GM19438 (cell line): ENCODE measurements at regions not wholly inside any gene's neighbourhood (a gene's known extent, or its start where the extent isn't known, plus 50 kb on each side); places are given as distances from the start of the nearest gene placed in this dataset.
"Not testable (repeated sequence)": the region's sequence is repeated elsewhere in the genome, so short reads cannot be mapped to it uniquely, and the experiment has no call there.

Experiments used
- ATAC-seq: cut with Tn5 transposase; IDR thresholded peaks from one replicate; pipeline ENCODE4 v1.9.1; 2021; ENCODE audit warnings: low read depth; ENCODE audit not compliant: unreplicated experiment

DNA sequence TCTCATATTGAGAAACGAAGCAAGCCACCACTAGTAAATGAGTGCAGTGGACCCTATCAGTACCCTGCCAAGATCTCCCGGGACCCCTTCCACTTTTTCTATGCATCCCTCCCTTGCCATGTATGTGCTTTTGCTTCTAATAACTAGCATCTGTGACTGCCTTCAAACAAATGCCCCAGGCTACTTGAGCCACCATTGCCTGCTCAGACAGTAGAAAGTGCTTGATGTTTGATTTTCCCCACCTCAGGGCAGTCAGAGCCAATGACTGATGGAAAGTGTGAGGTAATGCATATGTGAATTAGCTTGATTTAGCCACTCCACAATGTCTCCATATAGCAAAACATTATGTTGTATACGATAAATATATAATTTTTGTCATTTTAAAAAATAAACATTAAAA lies 797.3 kb upstream of the ACO1 start:
- no peak for ATAC-seq

DNA sequence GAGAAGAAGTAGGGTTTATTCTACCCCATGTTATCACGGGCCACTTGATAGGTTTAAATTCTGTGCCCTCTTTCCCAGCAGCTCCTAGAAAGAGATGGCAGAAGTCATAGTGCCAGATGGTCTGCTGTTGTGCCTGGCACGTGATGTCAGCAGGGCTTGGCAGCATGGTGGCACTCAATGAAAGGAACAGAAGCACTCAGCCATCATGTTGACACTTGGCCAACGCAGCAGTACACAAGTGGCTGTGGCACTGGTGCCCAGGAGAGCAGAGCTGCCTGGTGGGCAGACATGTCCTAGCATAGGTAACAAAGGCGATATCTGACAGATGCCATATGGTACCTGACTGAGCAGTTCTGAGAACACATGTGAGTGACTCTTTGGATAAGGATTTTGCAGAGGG lies 796.4 kb upstream of the ACO1 start:
- ATAC-seq, result no peak

DNA sequence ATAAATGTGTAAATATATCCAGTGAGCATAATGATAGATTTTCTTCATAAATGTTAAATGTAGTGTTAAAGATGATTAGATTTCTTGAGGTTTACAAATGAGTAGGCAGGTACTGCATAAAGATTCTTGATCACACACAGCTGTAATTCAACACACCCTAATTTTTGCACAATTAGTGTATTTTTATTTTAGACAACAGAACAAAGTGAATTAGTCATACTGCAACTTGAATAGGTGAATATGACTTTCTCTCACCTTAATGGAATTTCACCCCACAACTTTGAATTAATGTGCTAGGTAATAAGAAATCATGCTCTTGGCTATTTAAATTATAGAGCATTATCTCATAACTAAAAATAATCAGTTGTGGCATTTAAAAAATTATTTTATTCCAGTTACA lies 795.7 kb upstream of the ACO1 start:
- no peak for ATAC-seq

DNA sequence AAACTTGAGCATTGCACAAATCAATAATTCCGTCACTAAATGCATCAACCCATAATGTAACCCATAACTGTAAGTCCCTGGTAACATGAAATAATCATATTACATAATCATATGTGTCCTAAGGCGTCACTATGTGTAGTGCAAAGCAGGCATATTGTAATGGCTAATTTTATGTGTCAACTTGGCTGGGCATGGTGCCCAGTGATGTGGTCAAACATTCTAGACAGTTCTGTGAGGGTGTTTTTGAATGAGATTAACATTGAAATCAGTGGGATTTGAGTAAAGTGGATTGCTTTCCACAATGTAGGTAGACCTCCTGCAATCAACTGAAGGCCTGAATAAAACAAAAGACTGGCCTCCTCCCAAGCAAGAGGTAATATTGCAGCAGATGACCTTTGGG lies 794.4 kb upstream of the ACO1 start:
- no peak for ATAC-seq

DNA sequence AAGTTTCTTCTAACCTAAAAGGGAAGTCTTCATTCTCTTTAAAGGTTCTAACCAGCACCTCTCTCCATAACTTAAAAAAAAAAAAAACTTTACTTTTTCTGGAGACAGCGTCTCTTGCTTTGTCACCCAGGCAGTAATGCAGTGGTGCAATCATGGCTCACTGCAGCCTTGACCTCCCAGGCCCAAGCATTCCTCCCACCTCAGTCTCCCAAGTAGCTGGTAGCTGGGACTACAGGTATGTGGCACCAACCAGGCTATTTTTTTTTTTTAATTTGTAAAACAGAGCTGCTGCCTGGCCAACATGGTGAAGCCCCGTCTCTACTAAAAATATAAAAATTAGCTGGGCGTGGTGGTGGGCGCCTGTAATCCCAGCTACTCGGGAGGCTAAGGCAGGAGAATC lies 787.4 kb upstream of the ACO1 start:
- ATAC-seq, result not testable (repeated sequence)

DNA sequence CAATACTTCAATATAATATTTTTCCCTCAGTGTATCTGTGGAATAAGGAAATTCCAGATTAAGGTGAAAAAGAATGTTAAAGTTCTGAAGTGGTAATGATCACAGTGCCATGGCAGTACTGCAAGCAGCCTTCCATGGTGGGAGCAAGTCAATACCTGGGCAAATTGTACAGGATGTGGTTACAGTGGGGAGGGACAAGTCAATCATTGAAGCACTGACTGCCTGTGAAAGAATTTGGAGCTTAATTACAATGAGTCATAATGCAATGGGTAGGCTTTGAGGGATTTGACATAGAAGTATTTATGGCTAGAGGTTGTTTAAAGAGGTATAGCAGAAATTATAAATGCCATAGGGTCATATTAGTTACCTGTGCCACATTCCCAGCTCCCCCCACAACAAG lies 786.5 kb upstream of the ACO1 start:
- peak; percentile 64 for ATAC-seq

DNA sequence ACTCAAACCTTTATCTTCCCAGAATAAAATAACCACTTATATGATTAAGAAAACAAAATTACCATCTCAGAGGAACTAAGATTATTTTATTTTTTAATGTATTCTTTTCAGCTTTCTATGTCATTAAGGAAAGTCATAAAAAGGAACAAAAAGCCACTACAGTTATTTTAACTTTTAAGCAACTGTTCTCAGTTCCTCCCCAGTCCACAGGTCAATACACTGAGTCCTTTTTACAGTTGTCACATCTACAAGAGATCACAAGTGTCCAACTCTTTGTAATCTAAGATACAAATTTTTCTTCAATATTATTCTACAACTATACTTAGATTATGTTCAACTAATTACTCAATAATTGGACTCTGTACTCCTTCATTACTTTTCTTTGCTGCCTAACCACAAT lies 782.8 kb upstream of the ACO1 start:
- no peak for ATAC-seq

DNA sequence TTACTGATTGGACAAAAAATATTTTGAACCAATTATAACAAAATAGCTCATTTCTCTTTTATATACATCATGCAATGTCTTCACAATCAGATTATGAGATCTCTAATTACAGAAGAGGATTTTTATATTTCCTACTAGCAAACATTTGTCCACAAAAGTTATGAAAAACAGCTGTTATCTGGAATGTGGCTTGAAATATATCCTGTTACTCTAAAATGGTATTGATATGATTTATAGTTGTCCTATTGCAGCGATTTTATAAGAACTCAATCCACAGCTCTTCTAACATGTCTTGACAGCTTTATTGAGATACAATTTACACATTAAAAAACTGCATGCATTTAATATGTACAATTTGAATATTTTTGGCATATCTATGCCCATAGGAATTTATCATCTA lies 779.9 kb upstream of the ACO1 start:
- ATAC-seq, result no peak

DNA sequence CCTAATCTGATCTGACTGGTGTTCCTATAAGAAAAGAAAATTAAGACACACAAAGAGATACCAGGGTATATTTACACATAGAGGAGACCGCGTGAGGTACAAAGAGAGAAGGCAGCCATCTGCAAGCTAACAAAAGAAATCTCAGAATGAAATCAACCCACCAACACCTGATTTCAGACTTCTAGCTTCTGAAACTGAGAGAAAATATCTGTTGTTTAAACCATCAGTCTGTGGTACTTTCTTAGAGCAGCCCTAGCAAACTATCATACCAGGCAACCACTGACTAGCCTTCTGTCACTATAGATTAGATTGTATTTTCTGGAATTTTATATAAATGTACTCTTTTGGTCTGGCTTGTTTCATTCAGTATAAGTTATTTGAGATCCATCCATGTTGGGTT lies 779.3 kb upstream of the ACO1 start:
- ATAC-seq, result no peak

DNA sequence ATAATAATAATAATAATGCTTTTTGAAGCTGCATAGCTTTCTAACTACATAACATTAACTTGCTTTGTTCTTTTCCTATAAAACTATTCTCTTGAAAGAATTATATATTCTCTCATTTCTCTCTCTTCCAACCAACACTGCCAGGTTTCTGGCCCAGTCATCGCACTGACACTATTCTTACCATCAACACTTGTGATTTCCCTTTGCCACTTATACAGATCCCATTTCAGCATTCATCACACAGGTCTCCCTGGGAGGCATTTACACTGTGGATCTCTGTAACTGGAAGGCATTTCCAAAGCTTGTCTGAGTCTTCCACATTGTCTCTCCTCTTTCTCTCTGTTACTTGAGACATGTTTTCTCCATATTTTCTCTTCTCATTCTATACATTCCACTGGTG lies 777.8 kb upstream of the ACO1 start:
- ATAC-seq, result no peak

DNA sequence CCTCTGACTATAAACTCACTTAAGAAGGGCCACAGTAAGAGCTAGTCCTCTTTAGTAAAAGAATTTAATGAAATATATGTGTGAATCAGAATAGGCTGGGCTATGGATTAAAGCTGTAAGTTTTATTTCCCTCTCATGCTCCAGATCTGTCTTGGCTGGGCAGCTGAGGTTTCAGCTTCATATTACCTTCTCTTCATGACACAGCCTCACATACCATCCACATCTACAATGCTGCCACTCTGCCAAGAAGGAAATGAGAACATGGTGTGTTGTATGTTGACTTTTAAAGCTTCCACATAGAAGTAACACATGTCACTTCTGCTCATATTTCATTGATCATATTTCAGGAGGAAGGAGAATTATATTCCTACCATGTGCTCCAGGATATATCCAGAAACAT lies 776.0 kb upstream of the ACO1 start:
- no peak for ATAC-seq

DNA sequence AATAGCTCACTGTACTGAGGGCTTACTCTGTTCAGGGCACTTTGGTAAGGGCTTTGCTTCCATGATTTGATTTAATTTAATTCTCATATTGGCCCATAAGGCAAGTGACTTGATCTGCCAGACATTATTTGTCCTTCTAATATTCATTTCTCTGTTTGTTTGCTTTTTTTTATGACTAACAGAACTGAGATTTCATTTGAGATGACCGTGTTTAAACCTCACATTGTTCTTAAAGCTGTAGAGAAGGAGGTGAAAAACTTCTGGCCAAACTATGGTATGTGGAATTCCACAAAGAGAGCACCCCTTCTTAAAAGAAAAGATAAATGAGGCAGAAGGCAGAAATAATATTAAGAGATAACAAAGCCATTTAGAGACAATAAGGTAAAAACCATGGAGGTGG lies 775.6 kb upstream of the ACO1 start:
- no peak for ATAC-seq

DNA sequence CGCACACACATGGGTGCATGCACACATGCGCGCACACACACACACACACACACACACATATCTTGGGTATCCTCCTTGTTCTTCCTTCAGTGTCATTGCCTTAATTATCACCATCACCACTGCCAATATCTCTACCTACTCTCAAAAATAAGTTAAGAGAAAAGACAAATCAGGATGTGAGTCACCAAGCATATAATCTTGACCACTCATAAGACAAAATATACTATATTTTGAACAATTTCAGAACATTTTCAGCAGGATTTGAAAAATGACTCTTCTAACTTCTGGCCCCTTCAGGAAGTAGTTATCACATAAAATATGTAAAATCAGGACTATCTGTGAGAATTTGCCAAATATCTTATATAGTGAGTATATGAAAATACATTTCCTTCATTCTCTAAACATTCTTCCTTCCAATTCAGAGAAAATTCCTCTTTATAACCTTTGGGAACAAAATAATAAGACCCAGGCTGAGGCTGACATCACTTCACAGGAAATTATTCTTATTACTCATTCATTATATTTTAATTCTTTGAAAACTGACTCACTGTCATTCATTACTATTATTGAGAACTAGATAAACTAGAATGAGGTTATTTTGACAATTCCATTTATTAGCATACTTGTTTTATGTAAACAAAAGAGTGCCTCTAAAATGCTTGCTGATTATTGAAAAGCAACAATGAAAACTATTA lies 772.0 kb upstream of the ACO1 start:
- ATAC-seq, result no peak

DNA sequence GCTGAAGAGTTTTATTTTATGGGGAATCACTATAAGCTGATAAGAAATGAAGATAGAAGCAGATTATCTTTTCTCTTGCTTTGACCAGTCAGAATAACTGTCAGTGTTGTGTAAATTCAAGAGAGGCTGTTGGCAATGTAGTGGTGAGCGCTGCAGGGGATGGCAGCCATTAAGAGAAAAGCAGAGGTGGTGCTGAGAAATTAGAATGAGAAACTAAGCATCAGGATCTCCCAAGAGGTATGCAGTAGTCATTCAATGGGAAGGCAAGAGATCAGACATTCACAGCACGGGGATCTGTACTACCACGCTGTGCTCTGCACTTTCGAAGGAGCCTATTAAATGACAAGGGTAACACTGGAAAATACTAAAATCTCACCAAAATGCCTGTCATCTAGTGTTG lies 768.5 kb upstream of the ACO1 start:
- no peak for ATAC-seq

DNA sequence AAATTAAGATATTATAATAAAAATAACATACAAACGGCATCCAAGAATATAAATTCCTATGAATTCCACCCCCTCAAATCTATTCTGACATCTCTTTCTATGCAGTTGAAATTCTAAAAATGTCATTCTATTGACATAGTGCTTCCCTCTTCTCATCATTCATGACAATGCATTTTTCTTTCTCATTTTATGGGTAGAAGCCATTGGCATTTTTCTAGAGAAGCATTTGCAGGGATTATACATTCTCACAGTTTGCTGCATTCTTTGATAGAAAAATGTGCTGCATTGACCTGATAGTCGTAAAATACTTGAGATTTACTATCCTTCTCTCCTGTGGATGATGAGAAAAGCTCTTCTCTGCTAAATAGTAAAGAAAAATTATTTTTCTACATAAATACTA lies 760.9 kb upstream of the ACO1 start:
- no peak for ATAC-seq

DNA sequence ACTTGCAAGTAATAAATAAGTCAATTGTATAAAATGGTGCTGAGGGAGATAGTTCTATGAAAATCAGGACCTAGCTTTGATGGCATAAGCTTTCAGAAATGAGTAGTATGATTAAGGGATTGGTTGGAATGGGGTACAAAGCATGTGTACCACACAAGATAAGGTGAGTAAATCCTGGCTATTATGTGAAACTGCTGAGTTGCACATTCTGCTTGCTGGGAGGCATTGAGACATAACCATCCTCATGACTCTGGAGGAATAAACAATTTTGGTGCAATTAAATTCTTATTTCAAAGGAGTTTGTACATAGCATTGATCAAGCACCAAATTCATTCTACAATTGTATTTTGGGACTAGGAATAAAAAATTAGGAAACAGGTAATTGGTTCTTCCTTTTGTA lies 755.2 kb upstream of the ACO1 start:
- no peak for ATAC-seq

DNA sequence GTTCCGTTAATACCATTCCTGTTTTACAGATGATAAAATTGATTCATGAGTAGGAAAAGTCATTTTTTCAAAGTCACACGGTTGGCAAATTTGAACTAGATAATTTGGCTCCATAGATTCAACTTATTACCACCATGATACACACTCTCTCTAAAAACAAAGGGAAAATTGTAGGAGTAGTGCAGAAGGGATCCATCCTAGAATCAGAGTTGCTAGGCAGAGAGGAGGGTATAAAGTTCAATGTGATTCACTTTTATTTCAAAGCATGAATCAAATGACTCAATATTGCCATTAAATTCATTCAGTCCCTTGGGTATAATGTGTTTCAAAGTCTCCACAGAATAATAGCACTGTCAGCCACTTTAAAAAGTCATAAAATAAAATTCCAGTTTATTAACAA lies 747.2 kb upstream of the ACO1 start:
- no peak for ATAC-seq

DNA sequence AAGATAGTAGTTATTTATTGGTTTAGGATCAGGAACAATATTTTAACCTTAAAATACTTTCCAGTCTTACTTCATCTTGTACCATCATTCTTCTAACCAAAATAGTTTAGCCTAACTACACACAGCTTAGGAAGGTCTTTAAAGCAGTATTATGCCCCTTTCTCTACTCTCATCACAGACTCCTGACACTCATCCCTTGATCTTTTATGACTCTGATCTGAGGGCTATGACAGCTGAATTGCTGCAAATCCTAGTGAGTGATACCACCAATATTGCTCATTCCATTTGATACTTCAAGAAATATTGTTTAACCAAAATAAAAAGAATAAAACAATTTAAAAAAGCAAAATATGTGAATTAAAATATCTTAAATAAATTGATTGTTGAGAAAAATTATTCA lies 746.6 kb upstream of the ACO1 start:
- ATAC-seq, result no peak

DNA sequence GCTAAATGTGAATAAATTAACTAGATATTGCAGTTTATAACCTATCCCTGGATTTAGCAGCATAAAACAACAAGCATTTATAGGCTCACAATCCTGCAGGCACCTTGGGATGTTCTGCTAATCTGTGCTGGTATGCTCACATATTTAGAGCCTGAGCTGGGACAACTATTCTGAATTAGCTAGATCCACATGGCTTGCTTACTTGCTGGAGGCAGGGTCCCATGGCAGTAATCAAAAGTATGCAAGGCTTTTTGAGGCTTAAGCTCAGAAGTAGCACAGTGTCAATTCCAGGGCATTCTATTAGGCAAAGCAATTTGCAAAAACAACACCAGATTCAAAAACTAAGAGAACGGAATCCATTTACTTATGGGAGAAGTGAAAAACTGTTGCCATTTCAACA lies 745.0 kb upstream of the ACO1 start:
- ATAC-seq, result no peak

DNA sequence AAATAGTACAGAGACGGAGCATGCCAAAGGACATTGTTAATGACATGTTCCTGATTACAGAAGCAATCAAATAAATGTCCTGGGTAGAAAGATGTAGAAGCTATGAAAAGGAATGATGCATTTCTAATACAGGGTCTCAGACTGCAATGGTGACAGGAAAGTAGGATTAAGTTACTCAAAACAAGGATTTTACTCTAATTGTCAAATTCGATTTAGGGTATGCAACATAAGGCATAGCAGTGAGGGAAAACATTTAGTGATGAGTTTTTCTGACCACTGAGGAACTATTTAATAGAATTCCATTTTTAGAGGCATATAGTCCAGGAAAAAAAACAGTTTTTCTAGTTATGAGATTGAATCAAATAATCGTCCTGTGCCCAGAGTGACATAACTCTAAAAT lies 715.1 kb upstream of the ACO1 start:
- no peak for ATAC-seq

DNA sequence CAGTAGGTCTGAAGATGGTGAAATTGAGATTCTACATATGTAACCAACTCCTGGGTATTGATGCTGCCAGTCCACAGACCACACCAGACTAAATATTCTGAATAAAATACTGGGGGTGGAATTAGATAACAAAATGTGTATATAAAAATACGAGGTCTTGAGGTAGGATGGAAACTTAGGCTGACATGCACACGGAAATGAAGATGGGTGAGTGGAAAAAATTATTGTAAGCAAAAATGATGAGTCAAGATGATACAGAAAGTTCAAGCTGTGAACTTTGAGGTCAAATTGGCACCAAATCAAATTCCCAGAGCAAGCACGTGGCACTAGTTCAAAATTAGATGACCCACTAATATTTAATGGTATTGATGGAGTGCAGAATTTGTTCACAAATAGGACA lies 713.4 kb upstream of the ACO1 start:
- no peak for ATAC-seq

DNA sequence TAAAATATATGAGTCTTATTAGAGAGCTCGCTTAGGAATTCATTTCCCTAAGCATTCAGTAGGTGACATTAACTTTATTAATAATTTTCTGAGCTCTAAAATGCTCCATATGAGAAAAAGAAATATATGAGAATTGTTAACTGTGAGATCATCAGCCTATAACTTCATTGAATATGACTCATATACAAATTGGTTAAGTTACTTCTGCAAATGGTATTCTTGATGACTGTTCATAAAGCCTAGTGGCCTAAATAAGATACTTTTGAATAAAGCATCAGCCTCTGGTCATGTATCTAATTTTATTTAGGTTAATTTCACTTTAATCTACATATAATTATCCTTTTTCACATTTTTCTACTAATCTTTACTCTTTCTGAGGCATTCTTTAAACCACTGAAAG lies 710.2 kb upstream of the ACO1 start:
- ATAC-seq, result no peak

DNA sequence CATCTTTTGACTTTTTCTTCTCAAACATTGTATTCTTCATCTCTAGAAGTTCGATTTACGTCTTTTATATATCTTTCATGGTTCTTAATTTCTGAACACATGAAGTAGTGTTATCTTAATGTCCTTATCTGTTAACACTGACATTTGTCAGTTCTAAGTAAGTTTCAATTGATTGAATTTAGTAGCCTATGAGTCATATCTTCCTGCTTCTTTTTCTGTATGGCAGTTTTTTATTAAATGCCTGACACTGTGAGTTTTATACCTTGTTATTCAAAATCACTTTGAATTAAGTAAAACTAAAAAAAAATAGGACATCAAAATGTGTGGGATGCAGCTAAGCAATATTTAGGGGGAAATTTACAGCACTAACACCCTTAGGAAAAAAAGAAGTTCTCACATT lies 707.0 kb upstream of the ACO1 start:
- ATAC-seq, result no peak
